ENCODE measurements at regions not wholly inside any gene's neighbourhood (a gene's known extent, or its start where the extent isn't known, plus 50 kb on each side); places are given as distances from the start of the nearest gene placed in this dataset.

DNA sequence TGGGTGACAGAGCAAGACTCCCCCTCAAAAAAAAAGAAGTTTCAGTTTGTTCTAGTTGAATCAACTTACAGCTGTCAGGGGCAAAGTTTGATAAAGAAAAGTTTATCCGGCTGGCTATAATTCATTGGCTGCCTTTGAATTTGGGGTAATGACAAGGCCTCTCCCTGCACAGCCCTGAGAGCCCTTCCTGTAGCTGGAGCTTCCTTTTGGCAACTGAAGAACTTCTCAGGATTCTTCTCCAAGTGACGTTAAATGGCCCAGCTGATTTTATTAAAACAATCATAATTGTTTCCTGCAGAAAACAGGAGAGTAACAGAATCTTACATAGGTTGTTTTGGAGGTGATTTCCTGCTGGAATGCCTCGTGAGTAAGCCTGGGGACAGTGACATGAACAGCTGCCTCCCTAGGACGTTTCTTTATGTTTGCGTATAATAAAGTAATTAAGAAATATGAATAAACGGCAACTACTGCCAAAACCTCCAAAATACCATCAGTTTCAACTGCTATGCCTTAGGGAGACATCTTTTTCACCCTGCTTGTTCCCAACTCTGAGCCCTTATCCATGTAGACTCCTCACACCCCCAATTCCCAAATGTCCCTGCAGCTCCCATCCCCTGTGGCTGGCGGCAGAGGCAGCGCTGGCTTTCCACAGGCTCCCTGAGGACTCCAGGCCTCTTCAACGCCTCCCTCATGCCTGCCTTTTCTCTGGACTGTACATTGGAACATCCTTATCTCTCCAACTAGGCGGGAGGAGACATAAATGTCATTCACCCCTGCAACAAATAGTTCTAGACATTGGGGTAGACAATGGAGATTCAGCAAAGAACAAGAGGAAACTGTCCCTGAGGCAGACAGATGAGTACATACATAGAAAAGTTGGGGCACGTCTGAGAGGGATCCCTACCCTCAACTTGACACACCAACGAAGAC is 59.2 kb upstream of the FZD7 start:
- Histone ChIP-seq H3K36me3 (ENCODE audit: control insufficient read depth, insufficient read depth, low read length) (no peaks in the 10 kb centered on the region), H3K9me3 (ENCODE audit: control insufficient read depth, insufficient read depth, low read length) (no peaks in the 10 kb centered on the region), H3K4me3 (ENCODE audit: low read depth, low read length) (no peak overlapping the region), H3K27me3 (ENCODE audit: control insufficient read depth, insufficient read depth, low read length) (peaks cover 18% of the 10 kb centered on the region), H3K27ac (ENCODE audit: low read depth, low read length) (no peak overlapping the region), H3K4me1 (ENCODE audit: control insufficient read depth, insufficient read depth, low read length) (peaks cover 25% of the 10 kb centered on the region)
- 73% methylated on average over 4 of the region's 12 CpGs for WGBS (ENCODE audit: insufficient coverage)
- DNase-seq (ENCODE audit: low read depth in 4 of 6, low spot score in 6 of 6), result no peak

DNA sequence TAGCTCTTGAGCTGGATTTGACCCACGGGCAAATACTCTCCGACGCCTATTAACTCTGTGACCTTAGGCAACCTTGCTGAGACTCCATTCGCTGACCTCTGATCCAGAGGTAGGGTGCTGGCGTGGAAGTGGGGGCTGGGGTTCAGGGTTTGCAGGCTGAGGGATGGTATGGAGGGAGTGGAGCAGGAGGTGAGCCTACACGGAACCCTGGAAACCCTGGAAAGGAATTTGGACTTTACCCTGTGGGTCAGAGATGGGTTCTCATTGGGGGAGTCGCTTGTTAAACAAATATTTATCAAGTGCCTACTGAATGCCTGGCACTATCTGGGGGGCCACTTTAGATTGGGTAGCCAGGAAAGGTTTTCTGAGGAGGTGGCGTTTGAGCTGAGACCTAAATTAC is 58.2 kb upstream of the FZD7 start:
- no peaks in the 10 kb centered on the region for H3K36me3 ChIP-seq (ENCODE audit: control insufficient read depth, insufficient read depth, low read length)
- no peak overlapping the region for H3K4me3 ChIP-seq (ENCODE audit: low read depth, low read length)
- WGBS (ENCODE audit: insufficient coverage), result 94% methylated on average over 6 of the region's 8 CpGs
- H3K4me1 ChIP-seq (ENCODE audit: control insufficient read depth, insufficient read depth, low read length), result peaks cover 25% of the 10 kb centered on the region
- no peak for DNase-seq (ENCODE audit: low read depth in 4 of 6, low spot score in 6 of 6)
- H3K9me3 ChIP-seq (ENCODE audit: control insufficient read depth, insufficient read depth, low read length), result no peaks in the 10 kb centered on the region
- peaks cover 18% of the 10 kb centered on the region for H3K27me3 ChIP-seq (ENCODE audit: control insufficient read depth, insufficient read depth, low read length)
- no peak overlapping the region for H3K27ac ChIP-seq (ENCODE audit: low read depth, low read length)

DNA sequence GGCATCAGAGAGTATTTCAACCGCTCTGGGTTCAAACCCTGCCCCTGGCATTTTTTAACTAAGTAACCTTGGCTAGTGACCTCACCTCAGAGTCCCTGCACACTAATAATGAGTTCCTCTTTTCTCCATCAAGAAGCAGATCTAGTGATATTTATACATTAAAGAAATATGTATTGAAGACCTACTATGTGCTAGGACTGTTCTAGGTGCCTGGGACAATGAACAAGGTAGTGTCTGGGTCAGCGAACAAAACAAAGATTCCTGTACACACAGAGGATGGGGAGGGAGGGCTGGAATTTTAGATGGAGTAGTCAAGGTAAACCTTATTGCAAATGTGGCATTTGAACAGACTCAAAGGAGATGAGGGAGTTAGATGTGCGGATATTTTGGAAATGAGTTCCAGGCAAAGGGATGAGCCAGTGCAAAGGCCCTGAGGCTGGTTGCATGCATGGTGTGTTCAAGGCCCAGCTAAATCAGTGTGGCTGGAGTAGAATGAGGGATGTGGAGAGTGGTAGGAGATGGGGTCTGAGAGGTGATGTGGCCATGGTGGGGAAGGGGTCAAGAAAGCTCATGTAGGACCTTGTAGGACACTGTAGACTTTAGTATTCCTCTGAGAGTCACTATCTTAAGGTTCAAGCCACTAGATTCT is 57.6 kb upstream of the FZD7 start:
- peaks cover 20% of the 10 kb centered on the region for H3K27me3 ChIP-seq (ENCODE audit: control insufficient read depth, insufficient read depth, low read length)
- no peak overlapping the region for H3K27ac ChIP-seq (ENCODE audit: low read depth, low read length)
- no peaks in the 10 kb centered on the region for H3K9me3 ChIP-seq (ENCODE audit: control insufficient read depth, insufficient read depth, low read length)
- peaks cover 25% of the 10 kb centered on the region for H3K4me1 ChIP-seq (ENCODE audit: control insufficient read depth, insufficient read depth, low read length)
- H3K4me3 ChIP-seq (ENCODE audit: low read depth, low read length), result no peak overlapping the region
- no peak for DNase-seq (ENCODE audit: low read depth in 4 of 6, low spot score in 6 of 6)
- whole genome bisulfite sequencing (ENCODE audit: insufficient coverage), result 100% methylated on average over 3 of the region's 3 CpGs
- no peaks in the 10 kb centered on the region for H3K36me3 ChIP-seq (ENCODE audit: control insufficient read depth, insufficient read depth, low read length)

DNA sequence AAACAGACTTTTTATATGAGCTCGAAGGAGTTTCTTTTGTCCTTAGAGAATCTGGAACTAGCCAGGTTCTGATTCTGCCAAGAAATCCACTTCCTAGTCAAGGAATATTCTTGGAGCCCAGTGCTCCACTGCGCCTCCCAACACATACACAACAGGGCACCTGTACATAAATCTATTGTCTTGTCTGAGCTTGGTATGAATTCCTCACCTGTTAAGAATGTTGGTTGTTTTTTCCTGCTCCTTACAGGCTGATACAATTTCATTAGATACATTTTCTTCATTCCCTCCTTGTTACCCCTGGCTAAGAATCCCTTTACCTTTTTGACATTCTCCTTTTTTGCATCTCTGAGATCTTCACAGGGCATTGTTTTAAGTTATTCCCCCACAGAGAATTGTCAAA is 56.0 kb upstream of the FZD7 start:
- H3K36me3 ChIP-seq (ENCODE audit: control insufficient read depth, insufficient read depth, low read length), result no peaks in the 10 kb centered on the region
- DNase-seq (ENCODE audit: low read depth in 4 of 6, low spot score in 6 of 6), result no peak
- no peak overlapping the region for H3K27ac ChIP-seq (ENCODE audit: low read depth, low read length)
- peaks cover 17% of the 10 kb centered on the region for H3K27me3 ChIP-seq (ENCODE audit: control insufficient read depth, insufficient read depth, low read length)
- H3K9me3 ChIP-seq (ENCODE audit: control insufficient read depth, insufficient read depth, low read length), result no peaks in the 10 kb centered on the region
- peaks cover 12% of the 10 kb centered on the region for H3K4me1 ChIP-seq (ENCODE audit: control insufficient read depth, insufficient read depth, low read length)
- no peak overlapping the region for H3K4me3 ChIP-seq (ENCODE audit: low read depth, low read length)
- WGBS (ENCODE audit: insufficient coverage), result 0% methylated on average over 1 of the region's 2 CpGs

DNA sequence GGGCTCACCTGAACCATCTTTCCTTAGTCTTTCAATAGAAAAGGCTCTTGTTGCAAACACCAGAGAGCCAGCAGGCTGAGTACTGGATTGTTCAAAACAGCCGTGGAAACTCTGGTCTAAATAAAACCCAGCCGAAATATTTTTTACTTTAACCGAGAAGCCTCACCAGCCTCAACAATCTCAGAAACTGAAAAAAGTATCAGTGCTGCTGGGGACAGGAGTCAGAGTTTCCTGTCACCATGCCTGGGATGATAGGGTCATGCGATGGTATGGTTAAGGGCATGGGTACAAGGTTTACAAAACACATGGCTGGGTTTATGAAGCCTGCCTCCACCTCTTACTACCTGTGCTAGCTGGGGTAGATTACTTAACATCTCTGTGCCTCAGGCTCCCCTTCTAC is 55.3 kb upstream of the FZD7 start:
- H3K36me3 ChIP-seq (ENCODE audit: control insufficient read depth, insufficient read depth, low read length), result no peaks in the 10 kb centered on the region
- H3K27ac ChIP-seq (ENCODE audit: low read depth, low read length), result no peak overlapping the region
- H3K4me1 ChIP-seq (ENCODE audit: control insufficient read depth, insufficient read depth, low read length), result peaks cover 9% of the 10 kb centered on the region
- H3K9me3 ChIP-seq (ENCODE audit: control insufficient read depth, insufficient read depth, low read length), result no peaks in the 10 kb centered on the region
- H3K27me3 ChIP-seq (ENCODE audit: control insufficient read depth, insufficient read depth, low read length), result peaks cover 12% of the 10 kb centered on the region
- H3K4me3 ChIP-seq (ENCODE audit: low read depth, low read length), result no peak overlapping the region
- no peak for DNase-seq (ENCODE audit: low read depth in 4 of 6, low spot score in 6 of 6)
- WGBS (ENCODE audit: insufficient coverage), result 80% methylated on average over 1 of the region's 4 CpGs

DNA sequence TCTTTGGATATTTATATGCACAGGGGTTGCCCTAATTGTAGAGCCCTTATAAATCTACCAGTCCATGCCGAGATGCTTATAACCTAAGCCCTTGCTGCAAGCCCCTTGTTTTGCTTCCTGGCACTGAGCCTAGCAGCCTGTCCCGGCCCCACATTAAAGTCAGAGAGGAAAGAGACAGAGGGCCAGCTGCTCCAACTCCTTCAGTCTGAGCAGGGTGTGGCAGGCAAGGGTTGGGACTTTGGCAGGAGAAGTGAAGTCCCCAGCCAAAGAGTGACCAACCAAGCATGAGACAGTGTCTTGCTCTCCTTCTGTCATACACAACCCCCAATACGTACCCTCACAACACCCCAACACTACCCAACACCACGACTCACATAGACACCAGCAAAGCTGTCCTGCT is 54.7 kb upstream of the FZD7 start:
- no peak overlapping the region for H3K27ac ChIP-seq (ENCODE audit: low read depth, low read length)

DNA sequence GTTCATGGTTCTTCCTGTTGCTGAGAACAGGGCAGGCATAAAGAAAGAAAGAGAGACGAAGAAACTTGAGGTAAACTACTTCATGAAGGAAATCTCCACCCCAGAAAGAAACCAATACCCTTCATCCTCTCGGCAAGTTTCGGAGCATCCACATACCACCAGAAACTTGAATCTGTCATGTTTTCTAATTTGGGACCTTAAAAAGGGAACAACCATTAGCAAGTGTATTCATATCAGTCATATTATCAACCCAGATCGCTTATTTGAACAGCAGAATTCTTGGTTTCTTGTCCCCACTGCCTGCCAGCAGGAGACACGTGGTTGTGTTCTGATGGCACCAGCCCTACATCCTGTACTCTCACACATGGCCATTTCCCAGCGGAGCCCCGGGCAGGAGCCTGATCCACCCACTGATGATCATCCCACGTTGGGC is 53.2 kb upstream of the FZD7 start:
- Histone ChIP-seq H3K27ac (ENCODE audit: low read depth, low read length) (no peak overlapping the region), H3K4me1 (ENCODE audit: control insufficient read depth, insufficient read depth, low read length) (peaks cover 26% of the 10 kb centered on the region), H3K27me3 (ENCODE audit: control insufficient read depth, insufficient read depth, low read length) (peaks cover 12% of the 10 kb centered on the region), H3K9me3 (ENCODE audit: control insufficient read depth, insufficient read depth, low read length) (no peaks in the 10 kb centered on the region), H3K36me3 (ENCODE audit: control insufficient read depth, insufficient read depth, low read length) (no peaks in the 10 kb centered on the region), H3K4me3 (ENCODE audit: low read depth, low read length) (no peak overlapping the region)
- 80% methylated on average over 7 of the region's 8 CpGs for WGBS (ENCODE audit: insufficient coverage)
- DNase-seq (ENCODE audit: low read depth in 4 of 6, low spot score in 6 of 6), result no peak

More for the DNA sequence above, 54.7 kb upstream of the FZD7 start:
- peaks cover 12% of the 10 kb centered on the region for H3K27me3 ChIP-seq (ENCODE audit: control insufficient read depth, insufficient read depth, low read length)
- peak in 2 of 6 donors; percentile 54 to 71 for DNase-seq (ENCODE audit: low read depth in 4 of 6, low spot score in 6 of 6)
- peaks cover 16% of the 10 kb centered on the region for H3K4me1 ChIP-seq (ENCODE audit: control insufficient read depth, insufficient read depth, low read length)
- H3K36me3 ChIP-seq (ENCODE audit: control insufficient read depth, insufficient read depth, low read length), result no peaks in the 10 kb centered on the region
- 43% methylated on average over 3 of the region's 4 CpGs for WGBS (ENCODE audit: insufficient coverage)
- H3K9me3 ChIP-seq (ENCODE audit: control insufficient read depth, insufficient read depth, low read length), result no peaks in the 10 kb centered on the region
- H3K4me3 ChIP-seq (ENCODE audit: low read depth, low read length), result no peak overlapping the region

DNA sequence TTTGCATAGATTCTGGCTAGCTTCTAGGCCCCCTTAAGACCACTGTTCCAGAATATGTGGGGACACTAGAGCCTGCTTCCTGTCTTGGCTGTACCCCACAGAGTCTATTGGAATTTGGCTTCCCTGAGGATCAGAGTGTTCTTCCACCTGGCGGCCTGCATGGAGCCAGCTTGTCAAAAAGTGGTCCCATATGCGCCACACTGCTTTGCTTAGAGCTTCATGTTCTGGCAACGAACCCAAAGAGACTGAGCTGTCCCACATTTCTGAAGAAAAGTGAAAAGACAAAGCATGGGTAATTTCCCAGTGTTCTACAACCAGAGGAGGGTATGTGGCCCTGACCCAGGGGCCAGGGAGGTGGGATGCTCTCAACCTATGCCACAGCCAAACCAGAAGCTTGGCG is 52.7 kb upstream of the FZD7 start:
- no peaks in the 10 kb centered on the region for H3K9me3 ChIP-seq (ENCODE audit: control insufficient read depth, insufficient read depth, low read length)
- H3K27ac ChIP-seq (ENCODE audit: low read depth, low read length), result no peak overlapping the region
- no peak overlapping the region for H3K4me3 ChIP-seq (ENCODE audit: low read depth, low read length)
- DNase-seq (ENCODE audit: low read depth in 4 of 6, low spot score in 6 of 6), result peak in 1 of 6 donors; percentile 79
- H3K27me3 ChIP-seq (ENCODE audit: control insufficient read depth, insufficient read depth, low read length), result peaks cover 12% of the 10 kb centered on the region
- peaks cover 29% of the 10 kb centered on the region for H3K4me1 ChIP-seq (ENCODE audit: control insufficient read depth, insufficient read depth, low read length)
- 96% methylated on average over 4 of the region's 4 CpGs for WGBS (ENCODE audit: insufficient coverage)
- no peaks in the 10 kb centered on the region for H3K36me3 ChIP-seq (ENCODE audit: control insufficient read depth, insufficient read depth, low read length)

DNA sequence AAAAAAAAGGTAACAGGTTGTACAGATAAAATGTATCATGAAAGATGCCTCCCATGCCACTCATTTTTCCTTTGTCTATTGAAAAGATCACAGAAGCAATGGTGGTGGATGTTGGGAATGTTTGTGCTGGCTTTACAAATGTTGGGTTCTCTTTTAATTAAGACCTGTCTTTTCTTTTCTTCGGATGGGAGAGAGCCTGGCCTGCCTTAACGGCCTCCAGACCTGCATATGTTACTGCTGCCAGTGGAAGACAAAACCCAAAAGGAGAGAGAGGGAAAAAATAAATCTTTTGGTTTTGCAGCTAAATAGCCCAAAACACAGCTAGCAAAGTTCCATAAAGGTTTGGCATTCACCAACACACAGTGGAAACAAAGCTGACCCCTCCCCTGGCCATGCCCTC is 50.5 kb upstream of the FZD7 start:
- H3K4me1 ChIP-seq (ENCODE audit: control insufficient read depth, insufficient read depth, low read length), result peaks cover 29% of the 10 kb centered on the region
- no peak for DNase-seq (ENCODE audit: low read depth in 4 of 6, low spot score in 6 of 6)
- no CpG with 5 or more reads among the region's 2 CpGs for whole genome bisulfite sequencing (ENCODE audit: insufficient coverage)

More for the DNA sequence above, 50.5 kb upstream of the FZD7 start:
- H3K27ac ChIP-seq (ENCODE audit: low read depth, low read length), result peak overlapping the region; percentile 52
- no peak overlapping the region for H3K4me3 ChIP-seq (ENCODE audit: low read depth, low read length)
- H3K36me3 ChIP-seq (ENCODE audit: control insufficient read depth, insufficient read depth, low read length), result no peaks in the 10 kb centered on the region
- H3K9me3 ChIP-seq (ENCODE audit: control insufficient read depth, insufficient read depth, low read length), result no peaks in the 10 kb centered on the region
- peaks cover 14% of the 10 kb centered on the region for H3K27me3 ChIP-seq (ENCODE audit: control insufficient read depth, insufficient read depth, low read length)
